ENCODE measurements at regions not wholly inside any gene's neighbourhood (a gene's known extent, or its start where the extent isn't known, plus 50 kb on each side); places are given as distances from the start of the nearest gene placed in this dataset.

DNA sequence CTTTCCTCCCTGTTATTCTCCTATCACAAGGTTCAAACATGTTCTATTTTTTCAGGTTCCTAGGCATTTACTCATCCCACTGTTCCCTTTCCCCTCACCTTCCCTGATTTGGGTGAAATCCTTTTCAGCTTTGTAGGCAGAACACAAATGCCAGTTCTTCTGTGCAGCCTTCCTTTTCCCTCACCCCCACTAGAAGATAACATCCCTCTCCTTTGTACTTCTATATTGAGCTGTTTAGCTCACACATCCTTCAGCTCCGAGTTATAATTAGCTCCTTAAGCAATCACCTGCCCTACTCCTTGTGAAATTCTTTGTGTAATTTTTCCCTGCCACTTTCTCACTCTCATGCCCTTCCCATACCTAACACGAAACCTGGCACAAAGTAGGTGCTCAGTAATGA, 240.9 kb downstream of the AR start:
- Histone ChIP-seq H2BK120ac (ENCODE audit: low read depth, low read length, poor library complexity, severe bottlenecking) (no peak overlapping the region), H3K23me2 (ENCODE audit: insufficient read length, low read depth, low read length, poor library complexity, severe bottlenecking) (no peaks in the 10 kb centered on the region), H2AFZ (ENCODE audit: low read length) (no peak overlapping the region), H4K5ac (ENCODE audit: insufficient read length, low read depth, low read length) (no peak overlapping the region), H3K9ac (ENCODE audit: extremely low read depth, insufficient read length, low read length) (no peak overlapping the region), H3K14ac (ENCODE audit: insufficient read depth, low read length) (no peak overlapping the region), H4K8ac (replicated peaks; ENCODE audit: insufficient read length, low read depth, low read length) (no peak overlapping the region), H3K56ac (ENCODE audit: insufficient read length, low read depth, low read length) (no peak overlapping the region), H3K79me1 (ENCODE audit: insufficient read depth, low read depth, low read length, poor library complexity, severe bottlenecking) (no peaks in the 10 kb centered on the region), H3T11ph (ENCODE audit: low read length) (no peak overlapping the region), H4K20me1 (ENCODE audit: control insufficient read depth, insufficient read depth, insufficient read length) (no peaks in the 10 kb centered on the region), H2BK20ac (ENCODE audit: low read depth, low read length, poor library complexity, severe bottlenecking) (no peak overlapping the region), H3K4me1 (ENCODE audit: insufficient read depth, low read length) (no peaks in the 10 kb centered on the region), H3K4ac (ENCODE audit: low read depth, low read length) (no peak overlapping the region), H3K18ac (ENCODE audit: insufficient read length, low read depth, low read length) (no peak overlapping the region), H3K79me2 (ENCODE audit: insufficient read depth, low read length) (no peaks in the 10 kb centered on the region), H2BK12ac (ENCODE audit: insufficient read length, low read depth, low read length) (no peak overlapping the region), H2BK15ac (ENCODE audit: low read depth, low read length) (no peak overlapping the region), H3K27me3 (ENCODE audit: insufficient read depth, low read length) (no peaks in the 10 kb centered on the region), H3K27ac (ENCODE audit: insufficient read length, low read depth, low read length) (no peak overlapping the region), H3K9me3 (ENCODE audit: control insufficient read depth, low read depth, low read length) (peaks cover 77% of the 10 kb centered on the region), H2AK5ac (ENCODE audit: insufficient read length, low read length) (no peak overlapping the region), H2BK5ac (ENCODE audit: insufficient read length, low read length) (no peak overlapping the region), H3K4me2 (ENCODE audit: insufficient read depth, insufficient read length, low read length) (no peak overlapping the region), H4K91ac (ENCODE audit: insufficient read length, low read depth, low read length) (no peak overlapping the region), H3K23ac (ENCODE audit: insufficient read length, low read depth, low read length) (no peak overlapping the region)
- H3K27ac Mint-ChIP-seq, result no peak overlapping the region
- TF ChIP-seq, protein P1, sequence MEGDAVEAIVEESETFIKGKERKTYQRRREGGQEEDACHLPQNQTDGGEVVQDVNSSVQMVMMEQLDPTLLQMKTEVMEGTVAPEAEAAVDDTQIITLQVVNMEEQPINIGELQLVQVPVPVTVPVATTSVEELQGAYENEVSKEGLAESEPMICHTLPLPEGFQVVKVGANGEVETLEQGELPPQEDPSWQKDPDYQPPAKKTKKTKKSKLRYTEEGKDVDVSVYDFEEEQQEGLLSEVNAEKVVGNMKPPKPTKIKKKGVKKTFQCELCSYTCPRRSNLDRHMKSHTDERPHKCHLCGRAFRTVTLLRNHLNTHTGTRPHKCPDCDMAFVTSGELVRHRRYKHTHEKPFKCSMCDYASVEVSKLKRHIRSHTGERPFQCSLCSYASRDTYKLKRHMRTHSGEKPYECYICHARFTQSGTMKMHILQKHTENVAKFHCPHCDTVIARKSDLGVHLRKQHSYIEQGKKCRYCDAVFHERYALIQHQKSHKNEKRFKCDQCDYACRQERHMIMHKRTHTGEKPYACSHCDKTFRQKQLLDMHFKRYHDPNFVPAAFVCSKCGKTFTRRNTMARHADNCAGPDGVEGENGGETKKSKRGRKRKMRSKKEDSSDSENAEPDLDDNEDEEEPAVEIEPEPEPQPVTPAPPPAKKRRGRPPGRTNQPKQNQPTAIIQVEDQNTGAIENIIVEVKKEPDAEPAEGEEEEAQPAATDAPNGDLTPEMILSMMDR (conservative IDR thresholded peaks at IDR 0.05), result no peak
- no peaks in the 10 kb centered on the region for H3K27me3 Mint-ChIP-seq (ENCODE audit: low read depth)
- H3K9me3 Mint-ChIP-seq, result peaks cover 31 to 48% of the 10 kb centered on the region in 2 experiments
- no CpG with 5 or more reads among the region's 2 CpGs for WGBS (ENCODE audit: extremely low coverage, insufficient read length, low lambda C conversion rate)
- no peaks in the 10 kb centered on the region for H3K4me1 Mint-ChIP-seq
- no peak overlapping the region for H3K4me3 Mint-ChIP-seq
- no peaks in the 10 kb centered on the region; a peak in 1 of 7 replicates for H3K36me3 Mint-ChIP-seq (ENCODE audit: insufficient read depth in 1 of 3, low read depth in 3 of 3)
- no peak for DNase-seq

Measured in H9 (cell line).